HUES48 (cell line): ENCODE measurements at regions not wholly inside any gene's neighbourhood (a gene's known extent, or its start where the extent isn't known, plus 50 kb on each side); places are given as distances from the start of the nearest gene placed in this dataset.

Experiments used
- H3K27ac ChIP-seq: one replicate; pipeline ENCODE4 v1.7.0; 2013; ENCODE audit warnings: low read depth, low read length, inconsistent platforms
- H3K27me3 ChIP-seq: 2 replicates; pipeline ENCODE4 v1.6.1; 2013; ENCODE audit warnings: mild to moderate bottlenecking, low read length; ENCODE audit not compliant: control insufficient read depth, insufficient read depth
- H3K36me3 ChIP-seq: 2 replicates; pipeline ENCODE4 v1.6.1; 2013; ENCODE audit warnings: low read length; ENCODE audit not compliant: control insufficient read depth, insufficient read depth
- H3K4me1 ChIP-seq: 2 replicates; pipeline ENCODE4 v1.6.1; 2013; ENCODE audit warnings: mild to moderate bottlenecking, low read length; ENCODE audit not compliant: control insufficient read depth, insufficient read depth
- H3K4me3 ChIP-seq: 2 replicates; pipeline ENCODE4 v1.5.1; 2013; ENCODE audit warnings: mild to moderate bottlenecking, low read depth, low read length
- H3K9ac ChIP-seq: 2 replicates; pipeline ENCODE4 v1.6.1; 2013; ENCODE audit warnings: mild to moderate bottlenecking, low read depth, low read length, moderate library complexity
- H3K9me3 ChIP-seq: 2 replicates; pipeline ENCODE4 v1.6.1; 2013; ENCODE audit warnings: low read length; ENCODE audit not compliant: control insufficient read depth, insufficient read depth

DNA sequence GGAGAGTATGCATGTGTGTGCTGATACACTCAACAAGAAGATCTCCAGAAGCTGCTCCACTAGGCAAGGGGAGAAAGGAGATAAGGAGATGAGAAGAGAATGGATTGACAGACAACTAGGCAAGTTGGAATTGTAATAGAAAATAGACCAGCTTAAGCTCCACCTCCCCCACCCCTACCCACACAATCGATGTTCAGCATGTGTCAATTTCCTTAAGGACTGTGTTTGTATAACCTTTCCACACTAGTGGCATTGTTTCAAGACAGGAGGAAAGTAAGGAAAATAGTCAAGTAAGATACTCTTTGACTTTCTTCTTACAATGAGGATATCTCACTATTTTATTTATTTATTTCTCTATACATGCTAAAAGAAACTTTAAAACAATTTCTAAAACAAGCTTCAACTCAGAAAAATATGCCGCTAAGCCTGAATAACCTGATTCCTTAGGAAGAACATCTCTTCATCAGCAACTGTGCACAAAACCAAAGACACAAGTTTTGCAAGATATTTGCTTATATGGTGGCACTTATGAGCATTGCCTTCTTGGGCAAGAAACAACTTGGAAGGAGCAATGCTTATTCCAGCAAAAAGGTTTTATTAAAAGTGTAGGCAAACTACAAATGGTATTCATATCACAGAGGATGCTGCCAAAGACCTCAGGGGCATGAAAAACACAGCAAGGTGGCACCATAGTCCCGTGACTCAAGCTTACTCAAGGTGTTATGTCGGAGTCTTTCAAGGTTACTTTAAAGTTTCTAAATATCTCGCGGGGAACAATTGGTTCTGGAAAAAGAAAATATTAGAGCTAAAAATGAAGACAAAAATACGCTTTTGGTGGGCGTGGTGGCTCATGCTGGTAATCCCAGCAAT lies 249.1 kb downstream of the COL12A1 start:
- H3K36me3 ChIP-seq, result no peaks in the 10 kb centered on the region
- no peaks in the 10 kb centered on the region for H3K9me3 ChIP-seq
- no peaks in the 10 kb centered on the region for H3K27me3 ChIP-seq
- no peaks in the 10 kb centered on the region for H3K4me1 ChIP-seq
- H3K4me3 ChIP-seq, result no peak overlapping the region
- H3K9ac ChIP-seq, result no peak overlapping the region
- no peak overlapping the region for H3K27ac ChIP-seq

DNA sequence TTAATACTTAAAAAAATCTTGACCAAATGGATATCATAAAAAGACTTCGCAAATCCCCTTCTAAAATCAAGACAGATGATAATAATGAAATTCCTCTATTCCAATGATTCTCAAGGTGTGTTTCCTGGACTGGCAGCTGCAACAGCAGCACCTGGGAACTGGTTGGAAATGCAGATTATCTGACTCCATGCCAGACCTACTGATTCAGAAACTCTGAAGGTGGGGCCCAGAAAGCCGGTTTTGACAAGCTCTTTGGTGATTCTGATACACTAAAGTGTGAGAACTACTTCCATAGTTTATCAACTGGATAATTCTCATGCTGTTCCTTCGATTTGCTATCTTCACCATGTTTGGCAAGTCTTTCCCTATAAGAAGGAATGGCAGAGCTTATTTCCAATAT lies 252.1 kb downstream of the COL12A1 start:
- Histone ChIP-seq H3K27me3 (no peaks in the 10 kb centered on the region), H3K27ac (no peak overlapping the region), H3K4me3 (no peak overlapping the region), H3K9me3 (no peaks in the 10 kb centered on the region), H3K4me1 (no peaks in the 10 kb centered on the region), H3K9ac (no peak overlapping the region), H3K36me3 (no peaks in the 10 kb centered on the region)

DNA sequence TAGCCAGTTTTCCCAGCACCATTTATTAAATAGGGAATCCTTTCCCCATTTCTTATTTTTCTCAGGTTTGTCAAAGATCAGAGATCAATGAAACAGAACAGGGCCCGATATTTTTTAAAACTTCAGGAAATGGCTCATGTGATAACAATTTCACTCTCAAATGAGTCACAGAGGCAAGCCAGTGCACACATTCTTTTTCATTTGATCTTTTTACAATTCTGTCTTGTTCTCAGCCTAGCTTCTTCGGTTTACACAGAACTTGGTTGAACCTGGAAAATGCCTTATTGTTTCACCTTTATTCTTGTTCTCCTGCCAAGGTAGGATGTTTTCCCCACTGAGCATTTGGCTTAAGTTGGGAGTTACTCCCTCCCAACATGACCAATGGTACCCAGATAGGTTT lies 258.9 kb downstream of the COL12A1 start:
- no peak overlapping the region for H3K27ac ChIP-seq
- no peaks in the 10 kb centered on the region for H3K9me3 ChIP-seq
- H3K9ac ChIP-seq, result no peak overlapping the region
- H3K4me3 ChIP-seq, result no peak overlapping the region
- H3K36me3 ChIP-seq, result no peaks in the 10 kb centered on the region
- H3K4me1 ChIP-seq, result no peaks in the 10 kb centered on the region
- no peaks in the 10 kb centered on the region for H3K27me3 ChIP-seq

DNA sequence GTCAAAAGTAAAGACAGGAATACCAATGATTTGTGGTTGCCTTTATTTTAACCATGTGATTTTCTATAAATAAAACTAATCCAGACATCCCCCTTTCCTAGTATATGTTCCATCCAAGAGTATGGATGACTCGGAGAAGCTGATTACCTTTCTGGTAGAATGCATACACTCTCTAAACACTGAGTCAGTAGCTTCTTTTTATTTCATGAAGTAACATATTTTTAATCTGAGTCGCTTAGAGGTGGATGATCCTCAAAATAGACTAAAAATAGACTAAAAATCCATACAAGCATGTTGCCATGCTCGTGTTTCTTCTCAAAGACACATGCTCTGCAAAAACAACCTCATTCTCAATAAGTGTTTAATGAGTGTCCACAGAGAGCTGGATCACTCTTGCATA lies 263.7 kb downstream of the COL12A1 start:
- H3K4me3 ChIP-seq, result no peak overlapping the region

DNA sequence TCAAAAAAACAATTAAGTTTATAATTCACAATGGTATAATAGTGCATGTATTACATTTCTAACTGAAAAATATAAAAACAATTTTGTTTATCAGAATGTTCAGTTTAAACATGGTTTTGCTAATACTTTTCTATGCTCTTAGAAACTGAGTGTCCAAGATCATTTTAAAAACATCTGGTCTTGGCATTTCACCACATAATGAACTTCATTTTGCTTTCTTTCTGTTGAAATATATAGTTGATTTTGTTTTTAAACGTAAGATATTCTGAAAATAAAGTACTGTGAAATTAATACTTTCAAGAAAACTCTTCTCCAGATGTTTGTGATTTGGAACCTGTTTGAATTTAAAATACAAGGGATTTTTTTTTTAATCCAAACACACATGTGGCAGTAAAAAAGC lies 264.4 kb downstream of the COL12A1 start:
- no peak overlapping the region for H3K27ac ChIP-seq
- H3K9me3 ChIP-seq, result no peaks in the 10 kb centered on the region
- no peaks in the 10 kb centered on the region for H3K27me3 ChIP-seq
- H3K36me3 ChIP-seq, result no peaks in the 10 kb centered on the region
- no peak overlapping the region for H3K4me3 ChIP-seq
- H3K4me1 ChIP-seq, result no peaks in the 10 kb centered on the region
- no peak overlapping the region for H3K9ac ChIP-seq

More for the DNA sequence above, 263.7 kb downstream of the COL12A1 start:
- Histone ChIP-seq H3K9me3 (no peaks in the 10 kb centered on the region), H3K4me1 (no peaks in the 10 kb centered on the region), H3K27ac (no peak overlapping the region), H3K36me3 (no peaks in the 10 kb centered on the region), H3K9ac (no peak overlapping the region), H3K27me3 (no peaks in the 10 kb centered on the region)

DNA sequence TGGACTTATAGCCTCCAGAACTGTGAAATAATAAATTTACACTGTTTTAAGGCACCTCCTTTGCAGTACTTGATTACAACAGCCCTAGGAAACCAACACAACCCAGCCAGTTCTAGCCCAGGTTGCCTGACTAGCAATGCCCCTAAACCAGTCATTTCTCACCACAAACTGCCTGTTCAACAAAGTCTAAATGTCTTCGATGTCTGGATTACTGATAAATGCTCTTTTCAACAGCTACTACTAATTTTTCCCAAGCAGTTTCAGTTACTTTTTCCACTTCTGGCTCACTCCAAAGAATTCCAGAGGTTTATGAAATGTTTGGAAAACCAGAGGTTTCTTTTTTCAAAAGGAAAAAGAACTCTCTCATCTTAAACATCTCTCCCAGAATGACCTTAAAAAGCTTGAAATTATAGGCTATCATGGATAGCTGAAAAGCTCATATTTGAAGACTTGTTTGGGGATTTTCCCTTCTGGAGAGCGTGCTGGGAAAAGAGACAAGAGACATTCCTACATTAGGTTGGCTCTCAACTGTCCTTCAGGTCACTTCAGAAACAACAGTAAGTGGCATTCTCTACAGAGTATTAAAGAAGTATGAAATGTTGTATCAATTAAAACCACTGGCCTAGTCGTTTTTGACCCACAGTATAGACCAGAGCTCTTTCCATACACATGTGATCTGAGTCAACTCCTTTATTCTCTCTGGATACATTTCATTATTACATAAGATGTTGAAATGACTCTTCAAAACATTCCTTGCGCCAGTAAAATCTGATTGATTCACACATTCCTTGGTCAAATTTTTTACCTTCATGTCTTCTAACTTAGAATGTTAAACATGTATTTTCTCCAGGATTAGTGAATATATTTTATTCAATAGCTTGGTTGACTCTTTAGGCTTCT lies 265.9 kb downstream of the COL12A1 start:
- no peak overlapping the region for H3K9ac ChIP-seq

DNA sequence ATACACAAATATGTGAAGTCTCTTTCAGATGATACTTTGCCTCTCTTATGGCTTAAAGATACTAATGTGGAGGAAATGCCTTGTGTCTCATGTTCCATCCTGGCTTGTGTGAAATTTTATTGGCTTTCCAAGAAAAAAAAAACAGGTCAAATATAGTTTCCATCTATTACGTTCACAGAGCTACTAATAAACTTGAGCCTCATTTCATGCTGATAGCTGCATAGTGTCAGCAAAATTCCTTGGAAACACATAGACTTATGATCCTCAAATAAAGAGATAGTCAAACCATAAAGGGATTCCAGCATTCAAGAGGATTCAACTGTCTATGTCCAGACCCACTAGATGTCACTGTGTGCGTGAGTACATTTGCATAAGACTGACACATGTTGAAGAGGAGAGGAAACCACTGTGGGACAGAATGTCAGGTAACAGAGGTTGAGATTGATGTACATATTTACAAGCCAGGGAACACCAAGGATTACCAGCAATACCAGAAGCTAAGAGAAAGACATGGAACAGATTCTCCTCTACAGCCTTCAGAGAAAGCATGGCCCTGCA lies 266.6 kb downstream of the COL12A1 start:
- Histone ChIP-seq H3K4me1 (no peaks in the 10 kb centered on the region), H3K36me3 (no peaks in the 10 kb centered on the region), H3K9ac (no peak overlapping the region), H3K27me3 (no peaks in the 10 kb centered on the region), H3K9me3 (no peaks in the 10 kb centered on the region), H3K27ac (no peak overlapping the region), H3K4me3 (no peak overlapping the region)

More for the DNA sequence above, 265.9 kb downstream of the COL12A1 start:
- no peaks in the 10 kb centered on the region for H3K36me3 ChIP-seq
- H3K4me1 ChIP-seq, result no peaks in the 10 kb centered on the region
- no peak overlapping the region for H3K27ac ChIP-seq
- no peak overlapping the region for H3K4me3 ChIP-seq
- H3K9me3 ChIP-seq, result no peaks in the 10 kb centered on the region
- no peaks in the 10 kb centered on the region for H3K27me3 ChIP-seq

DNA sequence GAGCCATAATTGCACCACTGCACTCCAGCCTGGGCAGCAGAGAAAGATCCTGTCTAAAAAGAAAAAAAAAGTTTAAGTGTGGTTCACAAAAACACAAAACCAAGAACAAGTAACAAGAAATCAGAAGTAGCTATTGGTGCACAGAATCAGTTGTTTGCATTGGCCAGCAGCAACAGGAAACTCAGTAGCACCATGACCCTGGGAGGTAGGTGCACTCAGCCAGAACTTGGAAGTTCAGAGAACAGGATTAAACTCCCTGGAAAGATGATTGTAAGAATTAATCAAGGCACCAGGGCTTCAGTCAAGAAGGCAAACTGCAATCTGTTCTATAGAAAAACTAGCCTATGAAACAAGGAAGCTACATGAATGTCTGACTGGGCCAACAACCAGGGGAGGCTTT lies 267.9 kb downstream of the COL12A1 start:
- no peak overlapping the region for H3K27ac ChIP-seq
- H3K4me3 ChIP-seq, result no peak overlapping the region
- H3K9ac ChIP-seq, result no peak overlapping the region
- no peaks in the 10 kb centered on the region for H3K4me1 ChIP-seq
- no peaks in the 10 kb centered on the region for H3K36me3 ChIP-seq
- H3K9me3 ChIP-seq, result no peaks in the 10 kb centered on the region
- H3K27me3 ChIP-seq, result no peaks in the 10 kb centered on the region

DNA sequence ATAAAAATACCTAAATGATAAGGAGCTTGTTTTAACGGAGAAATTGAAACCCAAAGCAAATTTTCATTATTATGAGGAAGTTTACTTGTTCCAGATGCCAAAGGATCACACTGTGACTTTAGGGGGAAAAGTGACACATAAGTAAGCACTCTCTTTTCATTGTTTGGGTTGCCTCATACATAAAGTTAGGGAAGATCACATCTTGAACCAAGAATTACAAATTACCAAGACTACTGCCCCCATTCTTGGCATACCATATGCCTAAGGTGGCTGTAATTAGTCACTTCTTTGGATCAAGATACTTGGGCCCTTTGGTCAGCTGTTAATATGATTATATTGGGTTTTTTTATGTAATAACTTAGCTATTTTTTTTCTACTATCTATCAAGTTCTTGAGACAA lies 269.0 kb downstream of the COL12A1 start:
- H3K9ac ChIP-seq, result no peak overlapping the region
- H3K4me1 ChIP-seq, result peaks cover 8% of the 10 kb centered on the region; the same call in 1 of the 2 replicates
- H3K36me3 ChIP-seq, result no peaks in the 10 kb centered on the region
- H3K4me3 ChIP-seq, result no peak overlapping the region
- H3K27ac ChIP-seq, result no peak overlapping the region
- H3K9me3 ChIP-seq, result no peaks in the 10 kb centered on the region
- H3K27me3 ChIP-seq, result no peaks in the 10 kb centered on the region

DNA sequence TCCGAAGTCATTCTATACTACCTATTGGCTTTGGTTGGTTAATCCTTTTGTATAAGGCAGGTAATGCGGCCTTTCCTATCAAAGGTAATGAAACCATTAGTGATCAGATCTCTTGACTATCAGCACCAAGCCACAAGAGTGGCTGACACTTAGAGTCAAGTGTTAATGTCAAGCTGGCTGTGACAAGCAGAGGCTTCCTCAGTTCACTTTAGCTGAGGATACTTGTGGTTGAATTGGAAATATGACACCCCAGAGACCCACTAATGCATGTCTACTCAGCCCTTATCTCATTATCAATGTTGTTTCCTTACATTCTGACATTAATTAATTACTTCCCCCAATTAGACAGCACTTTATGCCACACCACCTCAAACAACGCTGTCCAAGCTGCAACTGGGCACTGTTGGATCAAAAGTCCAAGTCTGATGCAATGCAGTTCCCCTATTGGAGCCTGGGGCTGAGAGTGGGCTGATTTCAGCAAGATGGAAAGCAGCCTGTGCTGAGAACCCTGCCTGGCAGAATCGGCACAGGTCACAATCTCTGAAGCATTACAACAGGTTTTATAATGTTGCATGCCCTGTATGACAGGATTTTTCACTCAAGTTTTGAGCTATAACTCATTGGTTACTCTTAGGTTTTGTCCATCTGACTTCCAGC lies 273.5 kb downstream of the COL12A1 start:
- H3K27ac ChIP-seq, result no peak overlapping the region
- H3K9ac ChIP-seq, result no peak overlapping the region
- no peaks in the 10 kb centered on the region for H3K36me3 ChIP-seq
- no peak overlapping the region for H3K4me3 ChIP-seq
- no peaks in the 10 kb centered on the region for H3K27me3 ChIP-seq
- no peaks in the 10 kb centered on the region for H3K9me3 ChIP-seq
- H3K4me1 ChIP-seq, result peaks cover 20% of the 10 kb centered on the region
